Immature natural killer cell (primary cell): ENCODE measurements at regions not wholly inside any gene's neighbourhood (a gene's known extent, or its start where the extent isn't known, plus 50 kb on each side); places are given as distances from the start of the nearest gene placed in this dataset.
A peak's percentile ranks its signal among the peaks of the same experiment; 100 is the strongest.
"Not testable (repeated sequence)": the region's sequence is repeated elsewhere in the genome, so short reads cannot be mapped to it uniquely, and the experiment has no call there.

Source experiments
- DNase-seq, 3 donors: peaks; one replicate each; pipeline ENCODE4 v3.0.0; 2022; ENCODE audit warnings: mixed read lengths in 1 of 3
- H3K27ac Mint-ChIP-seq, 6 donors: one replicate each; pipeline ENCODE4 v1.8.0; 2020; ENCODE audit warnings: mixed read lengths in 6 of 6, mild to moderate bottlenecking in 5 of 6, inconsistent platforms in 4 of 6, moderate library complexity in 3 of 6
- H3K27me3 Mint-ChIP-seq, 3 donors: one replicate each; pipeline ENCODE4 v1.8.0; 2020 to 2021; ENCODE audit warnings: low read depth in 3 of 3, mild to moderate bottlenecking in 3 of 3, mixed read lengths in 3 of 3, moderate library complexity in 3 of 3, inconsistent platforms in 1 of 3
- H3K36me3 Mint-ChIP-seq, 3 donors: one replicate each; pipeline ENCODE4 v1.8.0; 2020; ENCODE audit warnings: mixed read lengths in 3 of 3, inconsistent platforms in 2 of 3, mild to moderate bottlenecking in 2 of 3
- H3K4me1 Mint-ChIP-seq, 2 donors: one replicate each; pipeline ENCODE4 v1.8.0; 2020; ENCODE audit warnings: inconsistent platforms in 2 of 2, mild to moderate bottlenecking in 2 of 2, mixed read lengths in 2 of 2, moderate library complexity in 1 of 2
- H3K4me3 Mint-ChIP-seq, 5 donors: one replicate each; pipeline ENCODE4 v1.8.0; 2020; ENCODE audit warnings: mild to moderate bottlenecking in 5 of 5, mixed read lengths in 5 of 5, inconsistent platforms in 3 of 5, moderate library complexity in 3 of 5
- H3K9me3 Mint-ChIP-seq, 6 donors: one replicate each; pipeline ENCODE4 v1.8.0; 2020; ENCODE audit warnings: mild to moderate bottlenecking in 6 of 6, mixed read lengths in 6 of 6, inconsistent platforms in 4 of 6, moderate library complexity in 3 of 6

DNA sequence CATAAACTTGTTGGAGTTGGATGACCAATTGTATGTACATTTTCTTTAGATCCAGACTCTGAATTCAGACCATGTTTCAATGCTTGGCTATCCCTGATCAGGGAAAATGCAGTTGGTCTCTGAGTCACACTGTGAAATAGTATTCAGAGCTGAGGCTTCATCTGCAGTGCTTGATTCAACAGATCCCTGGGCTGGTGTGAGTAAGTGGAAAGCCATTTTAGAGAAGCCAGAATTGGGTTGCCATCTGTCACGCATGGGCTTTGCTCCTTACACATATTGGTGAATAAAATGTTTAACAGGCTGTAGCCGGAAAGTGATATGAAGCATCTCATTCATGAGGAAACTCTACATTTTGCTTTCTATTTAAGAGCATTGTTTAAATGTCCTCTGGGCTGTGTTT lies 50.0 kb upstream of the ACYP2 start:
- Mint-ChIP-seq H3K9me3 (no peaks in the 10 kb centered on the region), H3K27ac (no peak overlapping the region), H3K4me1 (peaks cover 2 to 7% of the 10 kb centered on the region in 2 donors), H3K27me3 (peaks cover 0 to 3% (median 0%) of the 10 kb centered on the region in 3 donors), H3K36me3 (peaks cover 0 to 11% (median 10%) of the 10 kb centered on the region in 3 donors), H3K4me3 (no peak overlapping the region)
- no peak for DNase-seq

DNA sequence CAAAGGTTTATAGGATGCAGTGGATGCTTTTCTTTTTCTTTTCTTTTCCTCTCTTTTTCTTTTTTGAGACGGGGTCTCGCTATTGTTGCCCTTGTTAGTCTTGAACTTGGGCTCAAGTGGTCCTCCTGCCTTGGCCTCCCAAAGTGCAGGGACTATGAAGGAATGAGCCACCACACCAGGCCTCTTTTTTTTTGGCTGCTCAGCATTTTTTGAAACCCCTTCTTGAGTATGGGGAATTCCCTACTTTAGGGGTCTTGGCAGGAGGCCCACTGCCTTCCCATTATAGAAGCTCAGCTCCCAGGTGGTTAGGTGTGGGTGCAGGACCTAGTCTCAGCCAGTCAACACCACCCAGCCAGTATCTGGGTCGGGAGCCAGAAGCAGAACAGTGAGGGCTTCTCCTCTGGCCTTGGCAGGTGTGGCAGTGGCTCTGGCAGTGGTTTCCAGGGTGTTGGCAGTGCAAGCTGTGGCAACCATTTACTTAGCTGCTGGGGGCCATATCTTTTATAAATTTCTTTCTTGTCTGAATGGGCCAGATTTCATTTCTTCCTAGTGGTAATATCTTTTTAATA lies 51.4 kb upstream of the ACYP2 start:
- H3K4me1 Mint-ChIP-seq: peaks cover 2 to 7% of the 10 kb centered on the region in 2 donors
- no peak overlapping the region for H3K4me3 Mint-ChIP-seq
- H3K27me3 Mint-ChIP-seq: peaks cover 0 to 3% (median 2%) of the 10 kb centered on the region in 3 donors
- peaks cover 0 to 16% (median 12%) of the 10 kb centered on the region in 3 donors for H3K36me3 Mint-ChIP-seq
- no peak overlapping the region for H3K27ac Mint-ChIP-seq
- no peaks in the 10 kb centered on the region for H3K9me3 Mint-ChIP-seq
- DNase-seq: no peak

- H3K36me3 Mint-ChIP-seq: peaks cover 0 to 23% (median 10%) of the 10 kb centered on the region in 3 donors
- H3K27ac Mint-ChIP-seq: no peak overlapping the region
- peaks cover 0 to 2% (median 0%) of the 10 kb centered on the region in 3 donors for H3K27me3 Mint-ChIP-seq
- DNase-seq: no peak
- H3K4me1 Mint-ChIP-seq: peaks cover 2 to 7% of the 10 kb centered on the region in 2 donors
- no peak overlapping the region for H3K4me3 Mint-ChIP-seq
- H3K9me3 Mint-ChIP-seq: no peaks in the 10 kb centered on the region
These were observed 53.0 kb upstream of the ACYP2 start for GRCh38 chr2:54062401-54062800.

- no peak overlapping the region for H3K4me3 Mint-ChIP-seq
- DNase-seq: no peak
- peaks cover 0 to 2% (median 0%) of the 10 kb centered on the region in 3 donors for H3K27me3 Mint-ChIP-seq
- H3K27ac Mint-ChIP-seq: no peak overlapping the region
- H3K36me3 Mint-ChIP-seq: peaks cover 0 to 23% (median 10%) of the 10 kb centered on the region in 3 donors
- peaks cover 2 to 7% of the 10 kb centered on the region in 2 donors for H3K4me1 Mint-ChIP-seq
- no peaks in the 10 kb centered on the region for H3K9me3 Mint-ChIP-seq
These were observed 54.1 kb upstream of the ACYP2 start for GRCh38 chr2:54061272-54061671.

GRCh38 chr2:54059986-54060385 lies 55.4 kb upstream of the ACYP2 start:
- Mint-ChIP-seq H3K9me3 (no peaks in the 10 kb centered on the region), H3K36me3 (peaks cover 0 to 22% (median 10%) of the 10 kb centered on the region in 3 donors), H3K4me1 (peaks cover 2 to 7% of the 10 kb centered on the region in 2 donors), H3K4me3 (no peak overlapping the region), H3K27ac (no peak overlapping the region), H3K27me3 (peaks cover 0 to 2% (median 0%) of the 10 kb centered on the region in 3 donors)
- no peak for DNase-seq

GRCh38 chr2:54059504-54059903 lies 55.9 kb upstream of the ACYP2 start:
- Mint-ChIP-seq H3K27ac (no peak overlapping the region), H3K9me3 (no peaks in the 10 kb centered on the region), H3K27me3 (peaks cover 0 to 2% (median 0%) of the 10 kb centered on the region in 3 donors), H3K36me3 (peaks cover 0 to 22% (median 10%) of the 10 kb centered on the region in 3 donors), H3K4me3 (no peak overlapping the region), H3K4me1 (peaks cover 3 to 8% of the 10 kb centered on the region in 2 donors)
- DNase-seq: no peak

- Mint-ChIP-seq H3K27ac (no peak overlapping the region), H3K9me3 (no peaks in the 10 kb centered on the region), H3K4me3 (no peak overlapping the region), H3K36me3 (peaks cover 0 to 29% (median 10%) of the 10 kb centered on the region in 3 donors), H3K4me1 (peaks cover 9 to 13% of the 10 kb centered on the region in 2 donors), H3K27me3 (peaks cover 0 to 2% (median 0%) of the 10 kb centered on the region in 3 donors)
- DNase-seq: no peak
These were observed 57.0 kb upstream of the ACYP2 start for GRCh38 chr2:54058449-54058848.

GRCh38 chr2:54054774-54055173 lies 60.6 kb upstream of the ACYP2 start:
- peak overlapping the region in 1 of 5 donors; percentile 68 for H3K4me3 Mint-ChIP-seq
- no peaks in the 10 kb centered on the region for H3K27me3 Mint-ChIP-seq
- DNase-seq: no peak
- peak overlapping the region in 1 of 6 donors; percentile 92 for H3K27ac Mint-ChIP-seq
- H3K9me3 Mint-ChIP-seq: no peaks in the 10 kb centered on the region
- H3K36me3 Mint-ChIP-seq: peaks cover 13 to 31% (median 19%) of the 10 kb centered on the region in 3 donors
- H3K4me1 Mint-ChIP-seq: peaks cover 12 to 18% of the 10 kb centered on the region in 2 donors

GRCh38 chr2:54054271-54054670 lies 61.1 kb upstream of the ACYP2 start:
- no peak for DNase-seq
- peak overlapping the region in 3 of 5 donors; percentile 0 to 68 (median 23) for H3K4me3 Mint-ChIP-seq
- H3K9me3 Mint-ChIP-seq: no peaks in the 10 kb centered on the region
- peaks cover 17 to 23% of the 10 kb centered on the region in 2 donors for H3K4me1 Mint-ChIP-seq
- H3K36me3 Mint-ChIP-seq: peaks cover 13 to 28% (median 15%) of the 10 kb centered on the region in 3 donors
- no peaks in the 10 kb centered on the region for H3K27me3 Mint-ChIP-seq
- peak overlapping the region in 5 of 6 donors; percentile 47 to 92 (median 64) for H3K27ac Mint-ChIP-seq

GRCh38 chr2:54053830-54054229 lies 61.6 kb upstream of the ACYP2 start:
- no peak for DNase-seq
- H3K27me3 Mint-ChIP-seq: no peaks in the 10 kb centered on the region
- peaks cover 13 to 28% (median 13%) of the 10 kb centered on the region in 3 donors for H3K36me3 Mint-ChIP-seq
- H3K9me3 Mint-ChIP-seq: no peaks in the 10 kb centered on the region
- H3K4me1 Mint-ChIP-seq: peaks cover 21 to 28% of the 10 kb centered on the region in 2 donors
- H3K27ac Mint-ChIP-seq: peak overlapping the region; percentile 44 to 92 (median 58)
- peak overlapping the region in 1 of 5 donors; percentile 68 for H3K4me3 Mint-ChIP-seq

DNA sequence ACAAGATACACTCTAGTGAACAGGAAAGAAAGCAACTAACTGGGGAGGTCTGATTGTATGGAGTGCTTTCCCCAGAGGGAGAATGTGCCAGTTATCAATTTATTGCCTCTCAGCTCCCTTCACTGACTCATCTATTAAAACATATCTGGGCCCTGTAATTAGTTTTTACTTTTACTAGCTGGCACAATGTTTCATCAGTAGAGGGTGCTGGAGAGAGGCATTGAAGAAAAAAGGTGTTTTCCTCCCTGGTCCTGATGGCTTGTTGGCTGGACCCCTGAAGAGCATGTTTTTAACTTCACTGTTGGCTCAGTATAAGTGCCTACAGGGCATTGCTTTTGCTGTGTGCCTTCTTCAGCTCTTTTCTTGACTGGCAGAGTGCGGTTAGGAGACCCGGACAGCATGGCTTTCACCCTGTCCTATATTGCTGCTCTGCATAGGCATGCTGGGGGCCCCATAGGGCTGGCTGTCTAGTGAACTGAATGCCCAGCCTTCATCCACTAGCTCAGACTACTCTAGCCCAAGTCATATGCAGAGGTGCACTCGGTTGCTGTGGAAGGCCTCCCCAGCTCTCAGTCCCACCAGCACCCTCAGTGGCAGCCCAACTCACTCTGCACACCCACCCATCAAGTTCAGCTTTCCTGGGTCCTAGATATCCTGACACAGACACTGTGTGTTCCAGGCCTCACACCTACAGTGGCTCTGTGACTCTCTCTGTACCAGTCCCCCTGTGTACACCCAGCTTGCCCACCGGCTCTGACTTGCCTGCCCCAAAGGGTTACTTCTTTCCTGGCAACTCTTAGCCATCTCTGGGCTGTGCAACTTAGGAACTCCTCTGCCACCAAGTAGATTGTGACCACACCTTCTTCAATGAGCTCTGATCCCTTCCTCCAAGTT lies 62.3 kb upstream of the ACYP2 start:
- no peaks in the 10 kb centered on the region for H3K9me3 Mint-ChIP-seq
- peaks cover 29 to 35% of the 10 kb centered on the region in 2 donors for H3K4me1 Mint-ChIP-seq
- DNase-seq: no peak
- H3K27ac Mint-ChIP-seq: peak overlapping the region in 5 of 6 donors; percentile 24 to 92 (median 57)
- peak overlapping the region in 1 of 5 donors; percentile 68 for H3K4me3 Mint-ChIP-seq
- no peaks in the 10 kb centered on the region for H3K27me3 Mint-ChIP-seq
- peaks cover 9 to 28% (median 13%) of the 10 kb centered on the region in 3 donors for H3K36me3 Mint-ChIP-seq

DNA sequence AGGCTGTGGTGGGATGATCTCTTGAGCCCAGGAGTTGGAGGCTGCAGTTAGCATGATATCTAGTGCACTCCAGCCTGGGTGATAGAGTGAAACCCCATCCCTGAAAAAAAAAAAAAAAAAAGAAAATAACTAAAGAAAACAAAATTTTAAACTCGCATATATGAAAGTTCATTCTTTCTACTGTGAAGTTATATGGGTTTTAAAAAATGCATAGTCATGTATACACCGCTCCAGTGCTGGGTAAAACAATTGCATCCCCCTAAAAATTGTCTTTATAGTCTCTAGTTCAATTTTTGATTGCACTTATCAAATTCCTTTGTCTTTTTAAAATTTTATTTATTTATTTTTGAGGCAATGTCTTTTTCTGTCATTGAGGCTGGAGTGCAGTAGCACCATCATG lies 65.0 kb upstream of the ACYP2 start:
- H3K4me1 Mint-ChIP-seq: peaks cover 45 to 54% of the 10 kb centered on the region in 2 donors
- H3K27me3 Mint-ChIP-seq: peaks cover 0 to 1% (median 0%) of the 10 kb centered on the region in 3 donors

DNA sequence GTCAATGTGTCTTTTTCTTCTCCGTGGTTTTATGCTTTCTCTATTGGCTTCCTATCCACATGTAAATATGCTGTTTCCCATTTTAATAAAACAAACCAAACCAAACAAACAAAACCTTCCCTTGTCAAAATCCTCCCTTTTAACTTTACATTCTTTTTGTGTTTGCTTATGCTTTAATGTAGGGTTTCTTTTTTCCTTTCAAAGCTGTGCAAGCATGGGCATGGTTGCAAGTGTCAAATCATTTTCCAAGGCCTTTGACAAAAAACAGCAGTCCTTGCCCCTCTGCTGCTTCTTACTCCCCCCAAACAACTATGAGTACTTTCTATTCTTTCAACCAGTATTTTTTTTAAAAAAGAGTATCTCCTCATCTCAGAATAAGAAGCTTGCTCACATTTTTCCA lies 66.0 kb upstream of the ACYP2 start:
- DNase-seq: no peak
- peaks cover 49 to 62% of the 10 kb centered on the region in 2 donors for H3K4me1 Mint-ChIP-seq
- H3K9me3 Mint-ChIP-seq: peaks cover 0 to 3% (median 0%) of the 10 kb centered on the region in 6 donors
- H3K36me3 Mint-ChIP-seq: peaks cover 13 to 24% (median 15%) of the 10 kb centered on the region in 3 donors
- peak overlapping the region; percentile 1 to 55 (median 40) for H3K4me3 Mint-ChIP-seq
- H3K27me3 Mint-ChIP-seq: peaks cover 0 to 1% (median 0%) of the 10 kb centered on the region in 3 donors
- H3K27ac Mint-ChIP-seq: peak overlapping the region in 5 of 6 donors; percentile 75 to 88 (median 78)

More for the DNA sequence above, 65.0 kb upstream of the ACYP2 start:
- Mint-ChIP-seq H3K4me3 (no peak overlapping the region), H3K9me3 (no peaks in the 10 kb centered on the region), H3K27ac (no peak overlapping the region), H3K36me3 (peaks cover 9 to 18% (median 13%) of the 10 kb centered on the region in 3 donors)
- DNase-seq: no peak

GRCh38 chr2:54048896-54049295 lies 66.5 kb upstream of the ACYP2 start:
- H3K36me3 Mint-ChIP-seq: peaks cover 13 to 22% (median 15%) of the 10 kb centered on the region in 3 donors
- not testable (repeated sequence) for H3K9me3 Mint-ChIP-seq, H3K27me3 Mint-ChIP-seq, DNase-seq
- H3K4me3 Mint-ChIP-seq: peak overlapping the region in 1 of 5 donors; percentile 55
- H3K27ac Mint-ChIP-seq: peak overlapping the region; percentile 75 to 89 (median 80)
- H3K4me1 Mint-ChIP-seq: peaks cover 45 to 62% of the 10 kb centered on the region in 2 donors
